CD14-positive monocyte (primary cell): ENCODE measurements at regions not wholly inside any gene's neighbourhood (a gene's known extent, or its start where the extent isn't known, plus 50 kb on each side); places are given as distances from the start of the nearest gene placed in this dataset.

Experiments
- DNase-seq, 3 donors: peaks; one replicate each; pipeline ENCODE4 v3.0.0-alpha.2; 2011 to 2022
- H2AFZ ChIP-seq: 2 replicates; pipeline ENCODE4 v1.6.0; 2012; ENCODE audit warnings: mild to moderate bottlenecking, low read depth, low read length, inconsistent platforms; ENCODE audit not compliant: insufficient read depth, poor library complexity, severe bottlenecking
- H3K27ac ChIP-seq, 2 donors: 1 replicate in 1 of 2; 2 replicates in 1 of 2; pipeline ENCODE4 v1.5.1; 2012 to 2013; ENCODE audit warnings: low read length in 2 of 2, control low read depth in 1 of 2, inconsistent platforms in 1 of 2, low read depth in 1 of 2, mild to moderate bottlenecking in 1 of 2
- H3K27me3 ChIP-seq, 2 donors: one replicate each; pipeline versions ENCODE4 v1.6.0 to v1.6.1; 2011 to 2013; ENCODE audit warnings: low read length in 2 of 2; ENCODE audit not compliant: control insufficient read depth in 2 of 2, insufficient read depth in 2 of 2
- H3K36me3 ChIP-seq, 2 donors: replicated peaks in 1 of 2; 1 replicate in 1 of 2; 2 replicates in 1 of 2; pipeline versions ENCODE4 v1.5.1 to v1.6.1; 2012 to 2013; ENCODE audit warnings: low read length in 2 of 2, control low read depth in 1 of 2, inconsistent platforms in 1 of 2, mild to moderate bottlenecking in 1 of 2; ENCODE audit not compliant: insufficient read depth in 2 of 2, control insufficient read depth in 1 of 2
- H3K4me1 ChIP-seq, 2 donors: 1 replicate in 1 of 2; 2 replicates in 1 of 2; pipeline versions ENCODE4 v1.5.1 to v1.6.1; 2012 to 2013; ENCODE audit warnings: low read length in 2 of 2, control low read depth in 1 of 2, inconsistent platforms in 1 of 2, mild to moderate bottlenecking in 1 of 2, moderate library complexity in 1 of 2; ENCODE audit not compliant: insufficient read depth in 2 of 2, control insufficient read depth in 1 of 2
- H3K4me2 ChIP-seq: replicated peaks from 2 replicates; pipeline ENCODE3; 2012; ENCODE audit warnings: low read length, moderate library complexity, mild to moderate bottlenecking; ENCODE audit not compliant: poor library complexity, severe bottlenecking; ENCODE audit errors: extremely low read depth
- H3K4me3 ChIP-seq, 3 experiments: fragments of 200-600 bp in 1 of 3; sonication (generic) in 1 of 3; replicated peaks in 1 of 3; 1 replicate in 2 of 3; 2 replicates in 1 of 3; pipeline ENCODE4 v1.5.1; 2011 to 2013; ENCODE audit warnings: low read length in 3 of 3, mild to moderate bottlenecking in 3 of 3, control low read depth in 2 of 3, low read depth in 2 of 3, inconsistent platforms in 1 of 3, moderate library complexity in 1 of 3
- H3K79me2 ChIP-seq: 2 replicates; pipeline ENCODE4 v1.6.0; 2012; ENCODE audit warnings: mild to moderate bottlenecking, control low read depth, inconsistent platforms, low read length, moderate library complexity; ENCODE audit not compliant: insufficient read depth
- H3K9ac ChIP-seq: 2 replicates; pipeline ENCODE4 v1.6.0; 2017; ENCODE audit warnings: low read length, mild to moderate bottlenecking; ENCODE audit not compliant: insufficient read depth, poor library complexity, severe bottlenecking
- H3K9me3 ChIP-seq, 2 donors: replicated peaks in 1 of 2; 1 replicate in 1 of 2; 2 replicates in 1 of 2; pipeline versions ENCODE4 v1.5.1 to v1.6.1; 2012 to 2013; ENCODE audit warnings: low read length in 2 of 2, control low read depth in 1 of 2; ENCODE audit not compliant: control insufficient read depth in 1 of 2, insufficient read depth in 1 of 2
- H4K20me1 ChIP-seq: 2 replicates; pipeline ENCODE4 v1.6.0; 2012; ENCODE audit warnings: mild to moderate bottlenecking, low read length, control low read depth, moderate library complexity; ENCODE audit not compliant: insufficient read depth
- H3K27ac Mint-ChIP-seq, 7 donors: one replicate each; pipeline ENCODE4 v1.8.0; 2020; ENCODE audit warnings: mild to moderate bottlenecking in 7 of 7, mixed read lengths in 7 of 7, moderate library complexity in 6 of 7, inconsistent platforms in 2 of 7
- H3K27me3 Mint-ChIP-seq, 3 donors: one replicate each; pipeline ENCODE4 v1.8.0; 2021 to 2022; ENCODE audit warnings: low read depth in 3 of 3, mild to moderate bottlenecking in 3 of 3, mixed read lengths in 3 of 3, moderate library complexity in 3 of 3, inconsistent platforms in 1 of 3
- H3K36me3 Mint-ChIP-seq, 2 donors: one replicate each; pipeline ENCODE4 v1.8.0; 2020; ENCODE audit warnings: mixed read lengths in 2 of 2, inconsistent platforms in 1 of 2, mild to moderate bottlenecking in 1 of 2
- H3K4me1 Mint-ChIP-seq: one replicate; pipeline ENCODE4 v1.8.0; 2020; ENCODE audit warnings: mild to moderate bottlenecking, mixed read lengths
- H3K4me3 Mint-ChIP-seq, 2 donors: one replicate each; pipeline ENCODE4 v1.8.0; 2020; ENCODE audit warnings: mild to moderate bottlenecking in 2 of 2, mixed read lengths in 2 of 2, moderate library complexity in 1 of 2
- H3K9me3 Mint-ChIP-seq, 7 donors: one replicate each; pipeline ENCODE4 v1.8.0; 2020 to 2022; ENCODE audit warnings: mixed read lengths in 7 of 7, mild to moderate bottlenecking in 6 of 7, moderate library complexity in 6 of 7, inconsistent platforms in 2 of 7
- CTCF ChIP-seq: fragments of 200-600 bp; IDR thresholded peaks from one replicate; pipeline ENCODE4 v1.8.0; 2022; ENCODE audit warnings: antibody characterized with exemption, mild to moderate bottlenecking
- WGBS: methylation state at CpG from one replicate; pipeline ENCODE4 v1.1.5; 2013; ENCODE audit warnings: missing lambda C conversion rate; ENCODE audit not compliant: insufficient coverage; 5-methylcytosine and 5-hydroxymethylcytosine counted together
- intact Hi-C, 2 donors: fragments of 100-400 bp; cut with micrococcal nuclease; formaldehyde crosslinking; loops; one replicate each; pipeline versions ENCODE4 v1.15.0 to v1.15.1; 2023

DNA sequence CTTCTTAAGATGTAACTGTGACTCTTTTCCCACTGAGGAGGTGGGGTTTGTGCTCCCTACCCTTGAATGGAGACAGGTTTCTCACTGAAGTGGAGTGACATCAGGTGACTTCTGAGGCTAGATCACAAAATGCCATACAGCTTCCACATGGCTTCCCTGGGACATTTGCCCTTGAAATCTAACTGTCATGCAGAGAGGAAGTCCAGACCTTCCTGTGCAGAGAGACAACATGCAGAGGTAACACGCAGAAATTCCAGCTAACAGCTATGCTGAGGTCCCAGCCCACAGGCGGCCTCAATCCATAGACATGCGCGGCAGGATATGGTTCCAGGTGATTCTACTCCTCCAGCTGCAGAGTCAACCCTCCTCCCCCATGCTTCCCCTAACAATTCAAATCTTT lies 119.0 kb downstream of the TRIB2 start:
- H3K36me3 Mint-ChIP-seq = no peaks in the 10 kb centered on the region
- H4K20me1 ChIP-seq = no peaks in the 10 kb centered on the region
- no peaks in the 10 kb centered on the region for H3K27me3 ChIP-seq
- H3K9me3 ChIP-seq = no peaks in the 10 kb centered on the region
- H3K27ac Mint-ChIP-seq = no peak overlapping the region
- H2AFZ ChIP-seq = no peak overlapping the region
- TF ChIP-seq CTCF = no peak
- H3K79me2 ChIP-seq = no peaks in the 10 kb centered on the region
- no peak overlapping the region for H3K4me3 Mint-ChIP-seq
- H3K4me2 ChIP-seq = no peak overlapping the region
- H3K4me1 Mint-ChIP-seq = no peaks in the 10 kb centered on the region
- intact Hi-C loops = no loop called here
- H3K4me3 ChIP-seq = no peak overlapping the region
- H3K4me1 ChIP-seq = no peaks in the 10 kb centered on the region
- 27% methylated on average over 4 of the region's 4 CpGs for WGBS
- no peaks in the 10 kb centered on the region for H3K36me3 ChIP-seq
- H3K27me3 Mint-ChIP-seq = peaks cover 0 to 5% (median 2%) of the 10 kb centered on the region in 3 donors
- no peak overlapping the region for H3K9ac ChIP-seq
- H3K27ac ChIP-seq = no peak overlapping the region
- no peak for DNase-seq
- H3K9me3 Mint-ChIP-seq = peaks cover 0 to 3% (median 2%) of the 10 kb centered on the region in 7 donors

GRCh38 chr2:12839339-12839738 lies 122.6 kb downstream of the TRIB2 start:
- intact Hi-C loops = no loop called here
- Mint-ChIP-seq H3K4me3 (no peak overlapping the region), H3K27ac (no peak overlapping the region), H3K9me3 (peaks cover 0 to 3% (median 0%) of the 10 kb centered on the region in 7 donors), H3K36me3 (no peaks in the 10 kb centered on the region), H3K4me1 (no peaks in the 10 kb centered on the region), H3K27me3 (peaks cover 2 to 12% (median 12%) of the 10 kb centered on the region in 3 donors)
- no peaks in the 10 kb centered on the region for H4K20me1 ChIP-seq
- no peak overlapping the region for H3K4me2 ChIP-seq
- WGBS = 100% methylated on average over 1 of the region's 2 CpGs
- H3K9me3 ChIP-seq = no peaks in the 10 kb centered on the region
- no peak overlapping the region for H3K4me3 ChIP-seq
- no peaks in the 10 kb centered on the region for H3K4me1 ChIP-seq
- peaks cover 0 to 2% of the 10 kb centered on the region in 2 donors for H3K27me3 ChIP-seq
- DNase-seq = no peak
- no peaks in the 10 kb centered on the region for H3K79me2 ChIP-seq
- H3K27ac ChIP-seq = no peak overlapping the region
- no peak for TF ChIP-seq CTCF
- H3K9ac ChIP-seq = no peak overlapping the region
- no peak overlapping the region for H2AFZ ChIP-seq
- no peaks in the 10 kb centered on the region for H3K36me3 ChIP-seq
